GM23248 (cell line): ENCODE measurements at regions not wholly inside any gene's neighbourhood (a gene's known extent, or its start where the extent isn't known, plus 50 kb on each side); places are given as distances from the start of the nearest gene placed in this dataset.

Experiments used
- EZH2 ChIP-seq: fragments of 200-600 bp; sonication (generic); IDR thresholded peaks from 2 replicates; pipeline ENCODE4 v1.6.1; 2018; ENCODE audit warnings: antibody characterized with exemption, mild to moderate bottlenecking; ENCODE audit not compliant: insufficient read depth, poor library complexity, severe bottlenecking
- EZH2phosphoT487 ChIP-seq: fragments of 200-600 bp; sonication (generic); IDR thresholded peaks from 2 replicates; pipeline ENCODE4 v1.6.1; 2018; ENCODE audit warnings: antibody characterized with exemption, moderate library complexity, mild to moderate bottlenecking, low read depth; ENCODE audit not compliant: insufficient read depth

DNA sequence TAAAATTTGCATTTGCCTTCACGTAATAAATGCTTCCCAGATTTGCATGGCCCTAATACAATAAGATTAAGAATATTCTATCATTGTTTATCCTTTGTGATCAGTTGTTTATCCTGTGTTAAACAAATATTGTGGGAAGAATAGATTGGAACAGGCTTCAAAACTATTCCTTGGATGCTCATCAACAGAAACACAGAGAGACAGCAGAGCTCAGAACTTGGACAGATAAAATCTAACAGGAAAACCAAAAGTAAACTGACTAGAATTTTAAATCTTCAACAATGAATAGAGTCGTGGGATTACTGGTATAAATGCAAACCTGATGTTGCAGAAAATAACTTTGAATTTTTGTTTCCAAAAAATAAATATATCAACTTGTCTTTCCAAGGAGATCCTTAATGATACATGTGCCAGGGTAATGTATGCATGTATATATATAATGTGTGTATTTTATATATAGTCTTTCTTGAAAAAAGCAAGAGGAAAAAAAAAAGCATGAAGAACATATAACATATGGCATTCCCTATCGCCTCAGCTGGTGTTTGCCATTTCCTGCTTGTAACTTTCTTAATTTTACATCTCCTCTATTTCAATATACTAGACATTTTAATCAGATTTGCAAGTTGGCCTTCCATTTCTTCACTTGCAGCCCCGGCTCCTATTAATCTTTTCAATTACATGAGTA is 59.9 kb upstream of the TANK start:
- TF ChIP-seq EZH2, result no peak
- no peak for TF ChIP-seq EZH2phosphoT487
